HG03060 (cell line): ENCODE measurements at regions not wholly inside any gene's neighbourhood (a gene's known extent, or its start where the extent isn't known, plus 50 kb on each side); places are given as distances from the start of the nearest gene placed in this dataset.

Experiments used
- ATAC-seq: cut with Tn5 transposase; IDR thresholded peaks from one replicate; pipeline ENCODE4 v1.9.1; 2021; ENCODE audit warnings: low read depth, moderate number of reproducible peaks; ENCODE audit not compliant: unreplicated experiment

GRCh38 chr7:136079934-136080333 lies 102.8 kb upstream of the MTPN start:
- ATAC-seq: no peak

GRCh38 chr7:136079478-136079892 lies 102.3 kb upstream of the MTPN start:
- no peak for ATAC-seq

- ATAC-seq: no peak
Observed at GRCh38 chr7:136079066-136079465, 101.9 kb upstream of the MTPN start.

GRCh38 chr7:136078630-136079029 lies 101.5 kb upstream of the MTPN start:
- ATAC-seq: no peak

- no peak for ATAC-seq
Observed at GRCh38 chr7:136076954-136077353, 99.8 kb upstream of the MTPN start.

GRCh38 chr7:136074843-136075242 lies 97.7 kb upstream of the MTPN start:
- ATAC-seq: no peak

- no peak for ATAC-seq
Observed at GRCh38 chr7:136072447-136072846, 95.3 kb upstream of the MTPN start.

GRCh38 chr7:136070736-136071505 lies 93.8 kb upstream of the MTPN start:
- no peak for ATAC-seq

- no peak for ATAC-seq
Observed at GRCh38 chr7:136069840-136070529, 92.8 kb upstream of the MTPN start.

- no peak for ATAC-seq
Observed at GRCh38 chr7:136067277-136067676, 90.1 kb upstream of the MTPN start.

GRCh38 chr7:136066304-136067143 lies 89.4 kb upstream of the MTPN start:
- ATAC-seq: no peak

- no peak for ATAC-seq
Observed at GRCh38 chr7:136064627-136065237, 87.6 kb upstream of the MTPN start.

GRCh38 chr7:136064081-136064480 lies 86.9 kb upstream of the MTPN start:
- no peak for ATAC-seq

GRCh38 chr7:136063326-136063666 lies 86.1 kb upstream of the MTPN start:
- no peak for ATAC-seq

GRCh38 chr7:136062625-136063325 lies 85.6 kb upstream of the MTPN start:
- no peak for ATAC-seq

GRCh38 chr7:136061433-136061832 lies 84.3 kb upstream of the MTPN start:
- no peak for ATAC-seq

- no peak for ATAC-seq
Observed at GRCh38 chr7:136058546-136058945, 81.4 kb upstream of the MTPN start.

GRCh38 chr7:136057509-136057908 lies 80.3 kb upstream of the MTPN start:
- ATAC-seq: no peak

- no peak for ATAC-seq
Observed at GRCh38 chr7:136056651-136057231, 79.6 kb upstream of the MTPN start.

- ATAC-seq: no peak
Observed at GRCh38 chr7:136055266-136055665, 78.1 kb upstream of the MTPN start.
